H1 (cell line): ENCODE measurements at regions not wholly inside any gene's neighbourhood (a gene's known extent, or its start where the extent isn't known, plus 50 kb on each side); places are given as distances from the start of the nearest gene placed in this dataset.

ENCODE experiments used
- CEBPB ChIP-seq: IDR thresholded peaks from 2 replicates; pipeline ENCODE4 v1.6.1; 2012; ENCODE audit warnings: low read depth, low read length
- CHD1 ChIP-seq: IDR thresholded peaks from 2 replicates; pipeline ENCODE4 v1.6.1; 2012; ENCODE audit warnings: low read depth, low read length, improper control_type of control experiment
- CHD7 ChIP-seq: fragments of 300-600 bp; sonication (generic); IDR thresholded peaks from 2 replicates; pipeline ENCODE4 v1.7.1; 2012; ENCODE audit warnings: low read length, moderate library complexity, mild to moderate bottlenecking, inconsistent platforms; ENCODE audit not compliant: insufficient replicate concordance
- KDM4A ChIP-seq: IDR thresholded peaks from one replicate; pipeline ENCODE4 v1.7.1; 2012; ENCODE audit warnings: low read depth, mild to moderate bottlenecking, moderate library complexity, low read length, inconsistent platforms; ENCODE audit not compliant: severe bottlenecking
- NANOG ChIP-seq: IDR thresholded peaks from 2 replicates; pipeline ENCODE4 v1.6.1; 2011; ENCODE audit warnings: low read length, low read depth, mild to moderate bottlenecking, inconsistent platforms; ENCODE audit not compliant: insufficient read depth, poor library complexity, severe bottlenecking
- RBBP5 ChIP-seq: IDR thresholded peaks from 2 replicates; pipeline ENCODE4 v1.7.1; 2012; ENCODE audit warnings: low read depth, mild to moderate bottlenecking, inconsistent platforms, low read length, moderate library complexity, borderline replicate concordance
- TCF12 ChIP-seq: IDR thresholded peaks from 2 replicates; pipeline ENCODE4 v1.6.1; 2011; ENCODE audit warnings: low read depth, mild to moderate bottlenecking, low read length

GRCh38 chr2:150403457-150403856 is 84.0 kb downstream of the RND3 start (continued):
- TF ChIP-seq TCF12: no peak
- no peak for TF ChIP-seq RBBP5
- TF ChIP-seq CHD7: no peak
- no peak for TF ChIP-seq CHD1
- TF ChIP-seq CEBPB: no peak
- TF ChIP-seq KDM4A: no peak
- no peak for TF ChIP-seq NANOG
